GM03348 (cell line): ENCODE measurements at regions not wholly inside any gene's neighbourhood (a gene's known extent, or its start where the extent isn't known, plus 50 kb on each side); places are given as distances from the start of the nearest gene placed in this dataset.
A peak's percentile ranks its signal among the peaks of the same experiment; 100 is the strongest.

Source experiments
- DNase-seq: peaks from one replicate; pipeline ENCODE4 v3.0.0; 2012; ENCODE audit warnings: low spot score

DNA sequence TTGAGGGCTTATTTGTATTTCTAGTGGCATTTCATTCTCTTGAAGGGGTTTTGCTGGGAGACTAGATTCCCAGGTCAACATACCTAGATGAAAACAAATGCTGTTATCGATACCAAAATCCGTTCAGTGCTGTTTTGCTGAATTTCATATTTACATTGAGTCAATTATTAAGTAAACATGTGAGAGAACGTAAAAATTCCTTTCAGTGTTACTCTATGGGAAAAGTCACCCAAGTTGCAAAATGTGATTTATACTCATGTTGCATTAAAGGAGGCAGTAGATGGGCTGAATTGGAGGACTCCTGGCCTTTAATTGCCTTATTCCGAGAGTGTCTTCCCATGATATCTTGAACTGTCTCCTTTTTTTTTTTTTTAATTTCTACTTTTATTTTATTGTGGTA is 1011.3 kb upstream of the NR2F2 start:
- DNase-seq, result no peak

DNA sequence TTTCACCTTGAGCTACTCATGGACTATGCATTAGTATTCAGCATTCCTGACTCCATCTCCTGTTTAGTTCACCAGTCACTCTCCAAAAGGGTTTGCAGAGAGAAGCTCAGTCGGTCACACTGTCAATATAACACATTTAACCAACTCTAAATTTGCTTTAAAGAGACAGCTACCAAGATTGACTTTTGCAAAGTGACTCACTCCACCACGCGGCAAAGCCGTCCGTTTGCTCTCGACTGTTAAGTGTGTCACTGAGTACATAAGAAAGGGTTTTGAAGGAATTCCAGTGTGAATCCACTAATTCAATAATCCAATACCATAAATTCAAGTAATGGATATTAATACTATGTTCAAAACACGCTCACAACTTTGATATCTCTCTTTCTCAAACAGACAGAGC is 1006.7 kb upstream of the NR2F2 start:
- no peak for DNase-seq

DNA sequence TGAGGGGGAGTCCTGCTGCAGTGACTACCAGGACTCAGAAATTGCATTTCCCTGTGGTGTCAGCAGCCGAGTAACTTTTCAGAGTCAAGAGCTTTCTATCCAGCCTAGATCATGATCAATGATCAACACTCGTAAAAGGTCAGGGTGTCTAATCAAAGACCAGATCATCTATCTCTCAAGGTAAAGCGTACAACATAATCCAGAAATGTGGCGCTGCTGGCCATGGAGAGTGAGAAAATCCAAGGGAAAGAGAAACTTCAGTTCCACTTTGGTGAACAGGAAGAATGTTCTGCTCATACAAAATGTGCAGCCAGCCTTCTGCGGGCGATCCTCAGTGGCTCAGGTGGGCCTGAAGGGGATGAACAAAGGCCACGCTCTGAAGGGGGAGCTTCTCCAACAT is 1005.8 kb upstream of the NR2F2 start:
- no peak for DNase-seq

DNA sequence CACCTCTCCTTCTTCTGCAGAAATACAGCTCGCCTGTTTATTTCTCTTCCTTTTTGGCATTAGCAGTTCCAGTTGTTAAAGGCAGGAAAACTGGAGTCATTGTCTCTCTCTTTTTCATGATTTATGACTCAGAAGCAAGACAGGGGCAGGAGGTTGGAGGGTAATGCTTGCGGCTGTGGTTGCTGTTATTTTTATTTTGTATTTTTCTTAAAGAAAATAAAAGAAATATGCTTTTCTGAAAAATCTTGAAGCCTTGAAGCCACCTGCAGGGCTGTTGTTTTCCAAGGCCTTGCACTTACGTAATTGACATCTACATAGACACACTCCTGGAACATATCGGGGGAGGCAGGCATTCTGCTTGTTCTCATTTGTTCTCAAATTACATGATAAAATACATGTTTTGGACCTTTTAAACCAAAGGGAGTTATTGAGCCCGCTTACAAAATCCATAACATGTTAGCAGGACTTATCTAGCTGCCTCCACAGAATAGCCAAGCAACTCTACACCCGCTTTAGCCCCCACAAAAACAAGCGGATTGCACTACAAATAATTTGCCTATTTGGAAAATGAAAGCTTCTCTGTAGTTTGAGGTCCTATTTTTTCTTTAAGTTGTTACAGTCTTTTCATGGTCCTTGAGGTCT is 1004.6 kb upstream of the NR2F2 start:
- no peak for DNase-seq

DNA sequence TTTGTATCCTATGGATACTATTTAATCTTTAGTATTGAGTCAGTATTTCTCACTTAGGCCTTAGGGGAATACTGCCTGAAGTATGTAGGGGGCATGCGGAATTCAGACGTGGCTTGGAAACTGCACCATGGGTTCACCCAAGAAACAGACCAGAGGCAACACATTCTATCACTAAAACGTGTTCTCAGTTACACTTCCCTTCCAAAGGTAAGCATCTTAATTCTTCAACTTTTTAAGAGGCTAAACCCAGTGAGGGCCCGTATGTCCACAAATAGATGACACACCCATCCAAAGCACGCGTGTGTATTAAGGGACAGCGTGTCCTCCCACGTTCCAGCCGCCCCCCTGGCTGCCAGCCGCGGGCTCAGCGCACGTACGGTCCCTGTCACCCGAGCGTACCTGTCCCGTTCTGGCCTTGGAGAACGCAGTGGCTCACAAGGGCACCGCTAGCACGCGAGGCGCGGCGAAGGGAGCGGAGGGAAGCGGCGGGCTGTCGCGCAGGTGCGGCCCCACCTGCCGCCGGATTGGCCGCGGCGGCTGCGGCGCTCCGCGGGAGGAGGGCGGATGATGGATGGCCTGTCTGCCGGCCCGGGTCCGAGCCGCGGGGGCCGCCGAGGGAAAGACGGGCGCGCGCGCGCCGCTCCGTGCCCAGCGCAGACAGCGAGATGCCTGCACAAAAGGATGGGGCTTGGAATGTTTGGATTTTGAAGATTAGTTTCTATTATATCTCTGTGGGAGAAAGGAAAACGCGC is 1003.9 kb upstream of the NR2F2 start:
- DNase-seq, result peak; percentile 22

DNA sequence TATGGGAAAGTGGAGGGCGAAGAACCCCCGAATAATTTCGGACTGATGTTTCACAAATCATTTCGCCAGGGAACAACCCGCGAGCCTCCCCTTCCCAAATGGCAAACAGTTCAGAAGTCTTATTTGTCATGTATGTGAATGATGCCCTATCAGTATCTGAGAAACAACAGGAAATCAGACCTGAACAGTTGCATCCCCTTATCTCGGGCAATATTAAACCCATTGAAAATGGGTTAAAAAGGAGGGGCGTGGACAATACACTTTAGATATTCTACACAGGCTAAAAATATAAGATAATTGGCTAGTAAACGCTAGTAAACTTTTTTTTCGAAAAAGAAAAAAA is 1003.3 kb upstream of the NR2F2 start:
- no peak for DNase-seq

DNA sequence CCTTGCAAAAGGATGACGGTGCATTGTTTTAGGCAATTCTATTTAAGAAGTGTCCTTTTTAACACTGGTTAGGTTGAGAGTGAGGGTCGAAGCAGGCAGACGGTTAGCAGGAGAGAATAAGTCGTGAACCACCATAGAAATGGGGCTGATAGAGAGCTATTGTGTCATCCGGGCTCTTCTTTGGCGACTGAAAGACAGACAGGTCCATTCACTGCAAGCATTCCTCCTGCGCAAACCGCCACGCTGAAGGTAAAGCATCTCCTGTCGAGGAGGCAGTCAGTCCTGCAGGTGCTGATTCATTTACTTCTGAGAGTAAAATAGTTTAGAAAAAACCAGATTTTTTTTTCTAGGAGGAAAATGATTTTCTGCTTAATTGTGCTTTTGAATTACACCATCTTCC is 1002.8 kb upstream of the NR2F2 start:
- no peak for DNase-seq

DNA sequence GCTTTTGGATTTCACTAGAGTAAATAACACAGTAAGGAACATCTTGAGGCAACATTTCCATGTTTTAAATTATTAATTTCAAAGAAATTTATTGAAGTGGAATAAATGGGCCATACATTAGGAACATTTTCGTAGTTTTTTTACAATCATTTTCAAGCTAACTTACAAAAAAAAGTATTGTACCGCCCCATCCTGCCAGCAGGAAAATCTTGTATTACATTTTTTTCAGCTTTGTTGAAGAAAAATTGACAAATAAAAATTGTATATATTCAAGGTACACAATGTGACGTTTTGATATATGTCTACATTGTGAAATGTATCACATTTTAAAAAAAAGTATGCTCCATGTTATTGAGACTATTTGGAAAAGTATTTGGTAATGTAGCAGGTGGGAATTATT is 1001.9 kb upstream of the NR2F2 start:
- DNase-seq, result no peak

DNA sequence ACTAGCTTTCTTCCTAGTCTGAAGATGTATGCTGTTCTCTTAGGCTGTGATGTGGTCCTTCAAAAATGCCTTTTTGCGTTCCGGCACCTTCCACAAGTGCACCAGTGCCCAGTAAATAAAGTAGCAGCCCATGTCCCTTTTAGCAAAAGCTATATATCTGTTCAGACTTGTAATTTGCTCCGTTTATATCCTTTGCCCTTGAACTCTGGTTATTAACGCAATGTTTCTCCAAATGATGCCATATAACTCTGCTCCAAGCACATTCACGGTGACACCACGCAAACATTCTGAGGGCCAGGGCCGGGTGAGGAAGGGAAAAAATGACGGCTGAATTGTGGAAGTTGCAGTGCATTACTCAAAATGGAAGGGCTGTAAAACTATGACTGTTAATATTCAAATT is 1001.1 kb upstream of the NR2F2 start:
- DNase-seq, result no peak

DNA sequence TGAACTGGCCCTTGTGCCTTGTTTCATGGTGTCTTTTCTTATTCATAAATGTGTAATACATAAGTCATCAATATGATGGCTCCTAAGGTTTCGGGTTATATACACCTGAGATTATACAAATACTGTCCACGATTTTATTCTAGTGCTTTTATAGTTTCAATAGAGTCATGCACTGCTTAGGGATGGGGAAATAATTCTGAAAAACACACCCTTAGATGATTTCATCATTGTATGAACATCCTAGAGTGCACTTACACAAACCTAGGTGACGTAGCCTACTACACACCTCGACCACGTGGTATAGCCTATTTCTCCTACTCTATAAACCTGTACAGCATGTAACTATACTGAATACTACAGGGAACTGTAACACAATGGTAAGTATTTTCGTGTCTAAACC is 988.8 kb upstream of the NR2F2 start:
- no peak for DNase-seq

DNA sequence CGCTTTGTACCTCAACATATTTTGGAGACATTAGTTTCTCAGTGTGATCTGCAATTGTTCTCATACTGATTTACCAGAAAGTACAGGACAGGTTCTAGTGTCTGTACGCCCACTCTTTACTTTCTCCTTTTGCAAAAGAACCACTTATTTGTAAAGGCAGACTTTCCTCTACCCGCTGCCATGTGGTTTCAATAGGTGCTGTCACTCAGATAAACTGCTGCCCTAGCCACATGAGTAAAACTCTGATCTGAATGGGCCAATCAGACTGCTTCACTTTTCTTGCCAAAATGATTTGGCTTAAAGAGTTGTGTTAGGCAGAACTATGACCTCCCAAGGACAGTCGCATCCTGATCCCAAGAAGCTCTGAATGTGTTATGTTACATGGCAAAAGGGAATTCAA is 984.6 kb upstream of the NR2F2 start:
- no peak for DNase-seq

DNA sequence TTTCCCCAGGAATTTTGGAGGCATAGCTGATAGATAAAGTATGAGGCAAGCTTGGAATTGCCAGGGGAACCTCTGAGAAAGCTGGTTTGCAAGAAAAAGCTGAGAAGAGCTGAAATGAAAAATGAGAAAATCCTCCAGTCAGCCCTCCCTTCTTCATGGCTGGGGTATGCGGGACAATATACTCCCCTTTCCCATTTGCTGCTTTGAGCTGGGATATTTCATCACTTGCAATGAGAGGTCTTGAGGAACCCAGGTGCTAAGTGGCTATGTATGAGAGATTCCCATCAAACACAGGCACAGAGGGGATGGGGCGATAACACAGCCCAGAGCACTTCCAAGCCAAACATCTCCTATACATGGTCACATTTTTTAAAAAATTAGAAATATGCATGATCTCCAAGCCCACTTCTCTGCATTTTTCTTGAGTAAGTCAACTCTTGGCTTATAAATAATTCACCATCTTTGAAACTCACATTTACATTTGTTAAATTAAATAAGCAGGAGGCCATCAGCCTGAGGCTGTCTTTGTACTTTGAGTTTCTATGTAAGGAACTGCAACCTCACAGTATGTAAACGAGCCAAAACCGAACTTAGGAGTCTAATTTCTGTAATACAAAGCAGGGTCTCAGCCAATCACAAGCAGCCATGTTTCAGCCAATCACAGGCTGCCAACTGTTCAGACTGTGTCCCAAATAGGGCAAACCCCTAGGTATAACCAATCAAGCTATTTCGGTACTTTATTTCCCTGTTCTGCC is 983.6 kb upstream of the NR2F2 start:
- DNase-seq, result no peak

DNA sequence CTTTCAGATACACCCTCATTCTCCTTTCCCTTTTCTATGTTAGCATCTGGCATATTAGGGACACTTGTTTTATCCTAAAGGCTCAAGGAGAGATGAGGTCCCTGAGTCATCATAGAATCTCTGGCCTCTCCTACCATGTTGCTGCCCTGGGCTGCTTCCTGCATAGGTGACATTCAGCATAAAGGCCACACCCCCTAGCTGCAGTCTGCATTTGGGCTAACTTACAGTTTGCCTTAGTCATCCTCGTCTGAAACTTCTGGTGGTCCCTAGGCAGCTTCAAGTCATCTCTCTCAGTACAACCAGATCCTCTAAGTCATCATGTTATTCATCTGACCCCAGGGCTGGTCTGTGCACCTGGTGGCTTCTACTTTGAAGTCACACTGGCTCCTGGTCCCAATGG is 982.7 kb upstream of the NR2F2 start:
- no peak for DNase-seq

DNA sequence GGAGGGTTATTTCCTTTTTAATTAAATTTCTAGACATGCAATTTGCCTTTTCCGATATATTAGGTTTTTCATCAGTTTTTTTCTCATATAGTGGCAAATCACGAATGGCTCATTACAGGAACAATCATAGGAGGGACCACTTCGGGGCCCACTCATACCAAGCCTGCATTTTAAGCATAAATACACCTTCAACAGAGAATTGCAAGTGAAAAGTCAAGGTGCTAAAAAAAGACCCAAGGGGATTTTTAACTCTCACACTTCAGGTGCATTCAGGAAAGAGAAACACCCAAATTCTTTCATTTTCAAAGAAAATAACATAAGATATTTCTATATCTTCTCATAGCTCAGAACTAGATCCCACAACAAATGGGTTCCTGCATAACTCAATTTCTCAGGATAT is 979.6 kb upstream of the NR2F2 start:
- DNase-seq, result no peak

DNA sequence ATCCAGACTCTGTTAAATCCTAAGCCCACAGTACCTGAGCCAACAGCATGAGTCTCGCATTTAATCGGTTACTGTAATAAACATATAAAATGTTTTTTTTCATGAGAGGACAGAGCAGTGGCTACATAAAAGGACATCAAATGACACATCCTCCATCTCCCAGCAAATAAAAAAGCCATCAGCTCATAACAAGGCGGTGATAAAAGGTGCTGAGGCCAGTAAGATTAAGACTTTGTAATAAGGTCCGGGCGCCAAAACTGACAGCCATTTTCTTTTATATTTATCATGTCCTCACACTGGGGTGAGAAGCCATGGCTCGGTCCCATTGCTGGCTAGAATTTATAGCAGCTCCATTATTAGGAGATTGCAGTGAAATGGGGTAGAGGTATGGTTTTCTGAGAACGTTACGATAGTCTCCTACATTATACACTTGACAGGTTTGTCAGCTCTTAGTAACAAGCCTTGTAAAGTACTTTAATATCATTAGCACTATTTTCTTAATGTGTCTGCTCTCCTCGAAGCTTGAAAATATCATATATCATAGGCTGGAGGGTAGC is 977.8 kb upstream of the NR2F2 start:
- no peak for DNase-seq

DNA sequence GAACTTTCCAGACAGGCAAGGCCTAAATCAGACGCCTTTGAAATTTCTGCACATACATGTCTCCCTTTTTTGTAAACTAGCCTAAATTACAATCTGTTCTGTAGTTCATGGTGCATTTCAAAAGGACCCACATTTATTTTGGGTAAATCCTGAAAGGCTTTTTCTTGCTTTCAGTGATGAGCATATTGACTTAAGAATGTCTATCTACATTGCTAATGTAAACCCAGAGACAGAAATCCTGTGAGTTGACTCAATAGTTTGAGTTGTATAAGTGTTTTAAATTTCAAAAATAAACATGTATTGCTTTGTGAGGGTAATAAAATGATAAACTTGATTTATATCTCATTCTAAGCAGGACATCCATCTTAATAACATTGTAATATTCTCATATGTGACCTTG is 977.0 kb upstream of the NR2F2 start:
- no peak for DNase-seq

DNA sequence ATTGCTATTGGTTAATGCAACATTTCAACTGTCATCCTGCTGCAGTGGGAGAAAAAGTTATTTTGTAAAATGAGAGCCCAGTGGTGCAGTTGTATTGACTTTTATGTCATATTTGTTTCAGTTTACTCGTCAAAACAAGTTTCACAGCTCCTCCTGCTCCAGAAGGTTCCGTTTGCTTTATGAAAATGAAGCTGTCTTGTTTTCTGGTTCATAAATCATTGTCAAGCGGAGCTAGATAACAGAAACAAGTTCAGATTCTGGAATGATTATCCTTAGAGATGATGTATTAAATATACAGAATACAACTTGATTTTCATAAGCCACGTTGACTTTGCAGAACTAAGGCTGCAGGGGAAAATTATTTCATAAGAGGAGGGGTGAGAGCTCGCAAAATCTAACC is 970.5 kb upstream of the NR2F2 start:
- no peak for DNase-seq

DNA sequence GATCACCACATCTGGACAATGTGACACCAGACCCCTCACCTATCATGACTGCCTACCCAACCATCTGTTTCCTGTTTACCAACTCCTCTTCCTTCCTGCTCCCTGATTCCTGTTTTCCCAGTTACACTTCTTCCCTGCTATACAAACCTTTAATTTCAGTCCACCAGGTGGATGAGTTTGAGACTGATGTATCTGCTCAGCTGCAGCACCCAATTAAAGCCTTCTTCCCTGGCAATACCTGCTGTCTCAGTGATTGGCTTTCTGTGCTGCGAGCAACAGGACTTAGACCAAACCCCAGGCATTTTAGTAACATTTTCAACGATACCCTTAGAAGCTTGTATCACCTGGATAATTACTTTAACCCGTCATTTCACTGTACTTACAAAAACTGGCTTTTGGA is 968.2 kb upstream of the NR2F2 start:
- no peak for DNase-seq

DNA sequence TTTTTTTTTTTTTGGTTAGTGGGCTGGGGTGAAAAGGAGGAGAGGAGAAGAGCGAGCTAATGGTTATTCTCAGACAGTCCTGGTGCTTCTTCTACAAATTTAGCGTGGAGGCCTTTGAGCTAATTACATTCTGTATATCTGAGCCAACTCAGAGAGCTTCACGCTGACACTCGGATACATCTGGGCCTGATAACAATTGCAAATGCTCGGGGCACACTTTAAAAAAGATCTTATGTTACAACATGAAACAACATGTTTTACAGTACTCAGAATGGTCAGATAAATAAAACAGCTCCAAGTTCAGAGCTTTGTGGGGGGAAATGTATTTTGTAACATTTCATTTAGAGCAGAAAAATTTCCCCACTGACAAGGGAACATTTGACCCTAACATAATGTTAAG is 966.9 kb upstream of the NR2F2 start:
- DNase-seq, result no peak

DNA sequence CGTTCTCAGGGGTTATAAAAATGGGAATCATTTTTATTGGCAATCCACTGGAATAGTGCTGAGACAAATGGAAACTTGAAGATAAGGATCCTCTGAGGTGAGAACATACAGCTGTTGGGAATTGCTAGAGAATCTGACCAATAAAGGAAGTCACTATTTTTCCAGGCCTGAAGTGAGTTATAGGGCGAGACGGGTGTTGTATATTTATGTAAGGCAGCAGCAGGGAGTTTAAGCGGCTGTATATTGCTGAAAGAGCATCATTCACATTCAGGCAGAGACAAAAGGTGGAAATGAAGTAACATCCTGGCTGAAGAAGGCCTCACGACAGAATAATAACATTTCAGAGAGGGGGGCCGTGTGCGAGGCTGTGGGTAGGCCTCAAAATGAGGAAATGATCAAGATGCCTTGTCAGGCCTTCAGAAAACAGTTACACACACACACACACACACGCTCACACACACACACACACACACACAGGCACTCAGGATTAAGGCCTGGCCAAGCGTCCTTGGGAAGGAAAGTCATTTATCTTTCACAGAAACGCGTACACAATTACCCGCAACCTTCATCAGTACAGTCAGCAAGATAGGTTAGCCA is 964.9 kb upstream of the NR2F2 start:
- no peak for DNase-seq

DNA sequence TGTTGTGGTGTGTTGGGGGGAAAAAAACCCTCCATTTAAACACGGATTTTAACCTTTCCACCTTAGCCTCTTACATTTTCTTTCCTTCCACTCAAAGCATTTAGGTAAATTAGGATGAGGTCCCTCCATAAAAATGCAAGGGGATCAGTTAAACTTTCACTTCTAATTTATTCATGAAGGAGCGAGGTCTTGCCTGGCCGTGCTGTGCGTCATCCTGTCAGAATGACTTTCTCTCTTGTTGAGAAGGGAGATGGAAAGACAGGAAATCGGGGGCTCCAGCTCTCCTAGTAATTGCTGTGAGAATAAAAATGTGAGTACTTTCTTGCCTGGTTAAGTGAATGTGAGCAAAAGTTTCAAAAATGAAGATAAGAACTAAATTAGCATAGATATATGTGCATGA is 962.3 kb upstream of the NR2F2 start:
- no peak for DNase-seq

DNA sequence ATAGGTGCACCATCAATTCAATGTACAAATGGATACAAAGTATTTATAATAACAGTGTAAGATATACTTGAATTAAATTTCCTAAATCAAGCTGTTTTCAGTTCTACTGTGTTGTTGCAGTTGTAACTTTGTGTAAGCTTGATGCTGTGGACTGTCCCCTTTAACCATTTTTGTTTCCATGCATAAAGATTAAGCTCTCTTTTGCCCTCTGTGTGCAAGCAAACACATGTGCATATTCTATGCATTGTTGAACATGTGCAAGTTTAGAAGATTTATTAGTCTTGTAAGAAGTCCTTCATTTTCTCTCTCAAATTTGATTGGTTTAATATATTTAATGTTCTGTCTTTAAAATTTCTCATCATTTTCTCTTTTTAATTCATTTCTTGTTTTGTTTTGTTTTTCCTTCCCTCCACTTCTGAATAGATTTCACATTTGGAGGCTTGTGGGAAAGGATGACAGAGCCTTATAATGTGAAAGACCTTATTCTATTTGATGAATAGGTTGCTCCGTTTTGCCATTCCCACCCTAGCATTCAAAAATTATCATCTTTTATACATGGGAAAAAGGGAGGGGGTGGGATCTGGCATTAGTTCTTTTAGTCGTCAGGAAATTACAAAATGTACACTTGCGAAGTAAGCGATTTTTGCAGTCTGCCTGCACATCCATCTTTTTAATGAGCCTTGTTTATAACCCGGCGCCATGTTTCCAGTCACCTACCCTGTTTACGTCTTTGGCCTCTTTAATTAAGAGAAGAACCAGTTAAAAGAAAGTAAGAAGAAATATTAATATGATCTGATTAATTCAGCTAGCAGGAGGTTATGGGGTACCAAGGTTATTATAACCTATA is 961.5 kb upstream of the NR2F2 start:
- no peak for DNase-seq
